AG04450 (cell line): ENCODE measurements at regions not wholly inside any gene's neighbourhood (a gene's known extent, or its start where the extent isn't known, plus 50 kb on each side); places are given as distances from the start of the nearest gene placed in this dataset.

Source experiments
- CTCF ChIA-PET: fragments of 300-600, 350-600 bp; formaldehyde crosslinking; extraction: SDS; loops from one replicate; lab custom pipeline; 2022; ENCODE audit warnings: antibody characterized with exemption, inconsistent platforms; lab: Charles Lee
- POLR2A ChIA-PET: fragments of 350-600 bp; formaldehyde crosslinking; extraction: SDS; loops from one replicate; lab custom pipeline; 2021; ENCODE audit warnings: antibody characterized with exemption, inconsistent platforms; lab: Yijun Ruan, JAX
- DNase-seq: peaks from one replicate; pipeline ENCODE4 v3.0.0-alpha.2; 2011; ENCODE audit warnings: low read depth, low spot score
- H3K27ac ChIP-seq: one replicate; pipeline ENCODE4 v1.5.1; 2012; ENCODE audit warnings: low read depth, low read length, control low read depth
- H3K27me3 ChIP-seq: one replicate; pipeline ENCODE4 v1.6.0; 2012; ENCODE audit warnings: low read length; ENCODE audit not compliant: control insufficient read depth, insufficient read depth
- H3K4me3 ChIP-seq: 2 replicates; pipeline ENCODE4 v1.5.1; 2011; ENCODE audit warnings: mild to moderate bottlenecking, low read depth, low read length, control low read depth
- H3K9me3 ChIP-seq: 2 replicates; pipeline ENCODE4 v1.5.1; 2012; ENCODE audit warnings: low read length; ENCODE audit not compliant: control insufficient read depth, insufficient read depth
- TF ChIP-seq, protein P1 (sequence below): IDR thresholded peaks from 2 replicates; pipeline ENCODE4 v1.5.1; 2011; ENCODE audit warnings: low read depth, low read length, control low read depth, inconsistent platforms

DNA sequence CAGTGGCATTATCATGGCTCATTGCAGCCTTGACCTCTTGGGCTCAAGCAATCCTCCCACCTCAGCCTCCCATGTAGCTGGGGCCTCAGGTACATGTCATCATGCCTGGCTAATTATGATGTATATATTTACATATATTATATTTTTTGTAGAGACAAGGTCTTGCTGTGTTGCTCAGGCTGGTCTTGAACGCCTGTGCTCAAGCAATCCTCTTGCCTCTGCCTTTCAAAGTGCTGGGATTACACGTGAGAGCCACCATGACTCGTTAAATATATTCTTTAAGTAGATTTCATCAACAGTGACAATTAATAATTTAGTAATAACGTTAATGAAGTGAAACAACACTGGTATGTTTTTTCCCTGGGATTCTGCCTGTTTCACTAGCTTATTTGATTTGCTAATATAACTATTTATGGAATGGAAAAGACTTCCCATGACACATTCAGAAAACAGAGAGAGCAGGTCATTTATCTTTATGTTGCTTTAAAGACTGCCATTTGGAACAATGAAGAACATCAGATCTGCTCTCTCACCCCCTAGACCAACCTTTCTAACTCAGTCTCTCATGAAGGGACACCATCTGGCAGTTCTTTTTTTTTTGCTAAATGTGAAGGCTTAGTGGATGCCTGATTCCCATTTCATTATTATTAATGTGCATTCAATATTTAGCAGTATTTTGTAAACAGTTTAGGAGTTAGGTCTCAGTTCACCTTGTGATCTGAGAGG is 295.6 kb downstream of the KIF4B start:
- H3K9me3 ChIP-seq = peaks cover 25% of the 10 kb centered on the region; the same call in 1 of the 2 replicates
- CTCF ChIA-PET = interaction anchor here (0.6 kb wide), 1 partner anchor 17 kb away, joined by 3 read pairs; no protein-coding TSS in a partner anchor
- no peak overlapping the region for H3K27ac ChIP-seq

DNA sequence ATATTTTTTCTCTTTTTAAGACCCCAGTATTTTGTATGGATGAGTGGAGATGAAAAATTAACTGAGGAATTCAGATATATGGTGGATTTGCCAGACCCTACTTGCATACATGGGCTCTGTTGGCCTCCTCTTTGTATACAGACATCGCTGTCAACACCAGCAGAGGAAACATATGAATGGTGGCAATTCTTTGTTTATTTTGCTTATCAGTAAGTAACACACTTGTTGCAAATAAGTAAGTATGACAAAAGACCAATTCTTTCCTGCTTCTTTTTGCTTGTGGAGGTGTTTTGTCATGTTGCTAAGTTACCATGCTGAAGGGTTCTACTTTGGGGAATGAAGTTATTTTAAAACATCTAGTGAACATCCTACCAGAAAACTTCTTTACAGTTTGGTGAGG is 298.2 kb downstream of the KIF4B start:
- Histone ChIP-seq H3K4me3 (no peak overlapping the region), H3K9me3 (peaks cover 21% of the 10 kb centered on the region; the same call in 1 of the 2 replicates), H3K27me3 (no peaks in the 10 kb centered on the region), H3K27ac (no peak overlapping the region)
- POLR2A ChIA-PET = no interaction called here
- no peak for DNase-seq
- CTCF ChIA-PET = no interaction called here
- TF ChIP-seq, protein P1, sequence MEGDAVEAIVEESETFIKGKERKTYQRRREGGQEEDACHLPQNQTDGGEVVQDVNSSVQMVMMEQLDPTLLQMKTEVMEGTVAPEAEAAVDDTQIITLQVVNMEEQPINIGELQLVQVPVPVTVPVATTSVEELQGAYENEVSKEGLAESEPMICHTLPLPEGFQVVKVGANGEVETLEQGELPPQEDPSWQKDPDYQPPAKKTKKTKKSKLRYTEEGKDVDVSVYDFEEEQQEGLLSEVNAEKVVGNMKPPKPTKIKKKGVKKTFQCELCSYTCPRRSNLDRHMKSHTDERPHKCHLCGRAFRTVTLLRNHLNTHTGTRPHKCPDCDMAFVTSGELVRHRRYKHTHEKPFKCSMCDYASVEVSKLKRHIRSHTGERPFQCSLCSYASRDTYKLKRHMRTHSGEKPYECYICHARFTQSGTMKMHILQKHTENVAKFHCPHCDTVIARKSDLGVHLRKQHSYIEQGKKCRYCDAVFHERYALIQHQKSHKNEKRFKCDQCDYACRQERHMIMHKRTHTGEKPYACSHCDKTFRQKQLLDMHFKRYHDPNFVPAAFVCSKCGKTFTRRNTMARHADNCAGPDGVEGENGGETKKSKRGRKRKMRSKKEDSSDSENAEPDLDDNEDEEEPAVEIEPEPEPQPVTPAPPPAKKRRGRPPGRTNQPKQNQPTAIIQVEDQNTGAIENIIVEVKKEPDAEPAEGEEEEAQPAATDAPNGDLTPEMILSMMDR = no peak

More for the DNA sequence above, 295.6 kb downstream of the KIF4B start:
- TF ChIP-seq, protein P1 = no peak
- POLR2A ChIA-PET = no interaction called here
- DNase-seq = no peak
- Histone ChIP-seq H3K27me3 (no peaks in the 10 kb centered on the region), H3K4me3 (no peak overlapping the region)

DNA sequence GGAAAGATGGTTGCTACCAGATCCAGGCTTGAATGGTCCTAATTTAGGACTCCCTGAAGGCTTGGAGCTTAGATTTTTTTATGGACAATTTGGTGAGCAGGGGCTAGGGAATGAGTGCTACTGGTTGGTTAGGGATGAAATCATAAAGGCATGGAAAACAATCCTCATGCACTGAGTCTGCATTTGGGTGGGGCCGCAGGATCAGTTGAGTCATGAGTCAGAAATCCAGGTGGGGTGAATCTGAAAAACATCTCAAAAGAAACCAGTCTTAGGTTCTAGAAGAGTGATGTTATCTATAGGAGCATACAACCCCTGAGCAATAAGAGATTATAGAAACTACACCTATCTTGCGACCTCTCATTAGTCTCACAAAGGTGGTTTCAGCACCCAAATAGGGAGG is 300.0 kb downstream of the KIF4B start:
- DNase-seq = no peak
- POLR2A ChIA-PET = no interaction called here
- Histone ChIP-seq H3K4me3 (no peak overlapping the region), H3K27me3 (no peaks in the 10 kb centered on the region), H3K27ac (no peak overlapping the region), H3K9me3 (peaks cover 14% of the 10 kb centered on the region; the same call in 1 of the 2 replicates)
- TF ChIP-seq, protein P1 = no peak
- CTCF ChIA-PET = no interaction called here

DNA sequence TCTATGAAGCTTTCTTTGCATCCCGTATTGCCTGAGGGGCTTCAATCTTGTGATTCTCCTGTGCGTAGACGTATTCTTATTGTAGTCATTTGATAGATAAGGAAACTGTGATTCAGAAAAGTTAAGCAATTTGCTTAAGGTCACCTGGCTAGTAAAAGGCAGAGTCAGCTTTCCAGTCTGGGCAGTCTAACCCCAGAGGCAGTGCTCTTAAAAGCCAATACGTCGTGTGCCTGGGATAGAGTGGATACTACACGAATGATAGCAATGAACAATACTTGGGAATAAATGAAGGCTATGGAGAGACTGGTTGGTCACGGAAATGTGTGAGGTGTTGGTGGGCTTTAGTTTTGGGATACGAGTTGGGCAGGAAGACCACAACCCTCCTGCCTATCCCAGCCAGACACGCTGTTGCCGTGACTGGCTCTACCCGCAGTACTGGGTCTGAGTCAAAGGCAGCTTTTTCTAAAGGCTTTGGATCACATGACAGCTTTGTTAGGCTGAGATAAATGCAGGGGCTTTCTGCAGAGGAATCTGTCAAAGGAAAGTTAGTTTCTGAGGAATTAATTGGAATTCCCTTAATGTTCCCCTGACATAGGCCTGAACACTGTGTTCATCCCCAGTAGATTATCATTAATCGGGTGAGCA is 302.6 kb downstream of the KIF4B start:
- CTCF ChIA-PET = no interaction called here
- no peaks in the 10 kb centered on the region for H3K27me3 ChIP-seq
- no peak overlapping the region for H3K27ac ChIP-seq
- H3K4me3 ChIP-seq = no peak overlapping the region
- POLR2A ChIA-PET = no interaction called here
- H3K9me3 ChIP-seq = peaks cover 13% of the 10 kb centered on the region; the same call in 1 of the 2 replicates
- TF ChIP-seq, protein P1 = no peak
- DNase-seq = no peak

DNA sequence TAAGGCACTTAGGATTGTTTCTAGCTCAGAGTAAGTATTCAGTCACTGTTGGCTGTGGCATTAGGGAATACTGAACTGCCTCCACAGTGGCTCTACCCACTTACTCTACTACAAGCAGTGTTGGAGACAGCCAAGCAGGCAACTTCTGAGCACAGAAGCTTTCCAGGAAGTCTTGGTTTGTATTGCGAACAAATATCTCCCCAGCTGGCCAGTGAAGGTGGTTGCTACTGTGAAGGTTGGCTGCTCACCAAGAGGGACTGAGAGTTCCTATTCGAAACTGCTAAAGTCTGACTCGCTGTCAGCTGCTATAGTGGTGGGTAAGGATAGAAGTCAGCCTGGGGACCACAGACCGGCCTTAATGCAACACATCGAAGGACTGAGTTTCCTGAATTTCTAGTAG is 319.1 kb downstream of the KIF4B start:
- Histone ChIP-seq H3K27ac (no peak overlapping the region), H3K4me3 (no peak overlapping the region), H3K9me3 (peaks cover 26% of the 10 kb centered on the region), H3K27me3 (no peaks in the 10 kb centered on the region)
- DNase-seq = no peak
- POLR2A ChIA-PET = no interaction called here
- CTCF ChIA-PET = no interaction called here
- TF ChIP-seq, protein P1 = no peak
